GM12878 (cell line): ENCODE measurements at regions not wholly inside any gene's neighbourhood (a gene's known extent, or its start where the extent isn't known, plus 50 kb on each side); places are given as distances from the start of the nearest gene placed in this dataset.

Experiments used
- ATAC-seq: fragments of 200-7000 bp; cut with Tn5 transposase; 3 replicates; pipeline ENCODE4 v1.9.1; 2020; ENCODE audit warnings: mild to moderate bottlenecking, moderate library complexity
- BruUV-seq: library from RNA; stranded (reverse); fragments of 400-500 nt; replicated peaks from 2 replicates; lab custom pipeline; 2021; lab: Mats Ljungman, UMichigan
- CTCF ChIA-PET: fragments of 300-600 bp; sonication (Branson Sonifier 250); formaldehyde crosslinking; extraction: SDS; loops from one replicate; lab custom pipeline; 2021; ENCODE audit warnings: inconsistent platforms; lab: Yijun Ruan, JAX
- POLR2A ChIA-PET: fragments of 350-600 bp; formaldehyde crosslinking; extraction: SDS; loops from one replicate; lab custom pipeline; 2021; ENCODE audit warnings: inconsistent platforms; lab: Charles Lee
- RAD21 ChIA-PET: fragments of 300-600 bp; sonication (Branson Sonifier 250); formaldehyde crosslinking; loops from one replicate; lab custom pipeline; 2023; ENCODE audit warnings: antibody characterized with exemption; ENCODE audit not compliant: unreplicated experiment; lab: Charles Lee
- SMC1A ChIA-PET: fragments of 300-600 bp; sonication (Branson Sonifier 250); formaldehyde crosslinking; loops from one replicate; lab custom pipeline; 2023; ENCODE audit not compliant: unreplicated experiment, uncharacterized antibody; lab: Charles Lee
- DNase-seq: peaks from one replicate; pipeline ENCODE4 v3.0.0-alpha.2; 2011; ENCODE audit warnings: low read depth, low spot score
- FAIRE-seq: peaks from 3 replicates; lab custom pipeline; 2011; peaks lifted over from hg19 to GRCh38; lab: Jason Lieb, UNC
- H2AFZ ChIP-seq: 2 replicates; pipeline ENCODE4 v1.6.0; 2011; ENCODE audit warnings: low read depth, low read length, control low read depth; ENCODE audit not compliant: control insufficient read depth
- H3K27ac ChIP-seq: 2 replicates; pipeline ENCODE4 v1.5.1; 2011; ENCODE audit warnings: control low read depth; ENCODE audit not compliant: control insufficient read depth, insufficient read depth
- H3K27me3 ChIP-seq, 2 experiments: replicated peaks in 1 of 2; 2 replicates each; pipeline versions ENCODE4 v1.6.0 to v1.6.1; 2011; ENCODE audit warnings: low read length in 1 of 2; ENCODE audit not compliant: control insufficient read depth in 2 of 2, insufficient read depth in 2 of 2
- H3K36me3 ChIP-seq, 2 experiments: 2 replicates each; pipeline ENCODE4 v1.5.1; 2011; ENCODE audit warnings: low read length in 1 of 2; ENCODE audit not compliant: control insufficient read depth in 2 of 2, insufficient read depth in 2 of 2
- H3K4me1 ChIP-seq: 2 replicates; pipeline ENCODE4 v1.6.1; 2011; ENCODE audit warnings: mild to moderate bottlenecking, low read length, moderate library complexity, mixed read lengths; ENCODE audit not compliant: control insufficient read depth, insufficient read depth
- H3K4me2 ChIP-seq: 2 replicates; pipeline ENCODE4 v1.6.0; 2011; ENCODE audit warnings: control low read depth; ENCODE audit not compliant: control insufficient read depth, insufficient read depth
- H3K4me3 ChIP-seq: fragments of 200-600 bp; sonication (generic); 2 replicates; pipeline ENCODE4 v1.5.1; 2016
- H3K79me2 ChIP-seq: 2 replicates; pipeline ENCODE4 v1.6.0; 2011; ENCODE audit warnings: low read length; ENCODE audit not compliant: control insufficient read depth, insufficient read depth
- H3K9ac ChIP-seq: 2 replicates; pipeline ENCODE4 v1.8.0; 2011; ENCODE audit warnings: low read length, control low read depth, mixed read lengths; ENCODE audit not compliant: control insufficient read depth, insufficient read depth
- H3K9me3 ChIP-seq: replicated peaks from 3 replicates; pipeline ENCODE4 v1.5.1; 2011; ENCODE audit warnings: mild to moderate bottlenecking, low read length; ENCODE audit not compliant: control insufficient read depth, insufficient read depth
- H4K20me1 ChIP-seq: 2 replicates; pipeline ENCODE4 v1.6.0; 2011; ENCODE audit not compliant: control insufficient read depth, insufficient read depth
- CHD1 ChIP-seq: IDR thresholded peaks from 2 replicates; pipeline ENCODE4 v1.6.1; 2012; ENCODE audit warnings: low read depth, low read length, improper control_type of control experiment
- DPF2 ChIP-seq: fragments of 450-650 bp; IDR thresholded peaks from 2 replicates; pipeline ENCODE4 v1.6.1; 2017; ENCODE audit warnings: mild to moderate bottlenecking
- EGR1 ChIP-seq, 2 experiments: IDR thresholded peaks; 1 replicate in 1 of 2; 2 replicates in 1 of 2; pipeline ENCODE4 v1.6.1; 2011 to 2012; ENCODE audit warnings: low read depth in 2 of 2, low read length in 2 of 2, borderline replicate concordance in 1 of 2, mild to moderate bottlenecking in 1 of 2, moderate library complexity in 1 of 2
- FOXM1 ChIP-seq: IDR thresholded peaks from 2 replicates; pipeline ENCODE4 v1.6.1; 2012; ENCODE audit warnings: low read depth, mild to moderate bottlenecking, inconsistent platforms, low read length, moderate library complexity
- HDAC6 ChIP-seq: fragments of 200-600 bp; sonication (generic); IDR thresholded peaks from one replicate; pipeline ENCODE4 v1.8.0; 2017; ENCODE audit warnings: antibody characterized with exemption; ENCODE audit not compliant: unreplicated experiment
- HDGF ChIP-seq: fragments of 450-650 bp; IDR thresholded peaks from 2 replicates; pipeline ENCODE4 v1.6.1; 2016; ENCODE audit warnings: antibody characterized with exemption
- JUND ChIP-seq: IDR thresholded peaks from 2 replicates; pipeline ENCODE4 v1.6.1; 2012; ENCODE audit warnings: low read depth, mild to moderate bottlenecking, low read length, improper control_type of control experiment, moderate library complexity
- KDM1A ChIP-seq: fragments of 200-600 bp; sonication (generic); IDR thresholded peaks from 2 replicates; pipeline ENCODE4 v1.6.1; 2016; ENCODE audit warnings: borderline replicate concordance
- MAX ChIP-seq: IDR thresholded peaks from 2 replicates; pipeline ENCODE4 v1.6.1; 2012; ENCODE audit warnings: low read depth, low read length, improper control_type of control experiment
- NFYA ChIP-seq: IDR thresholded peaks from 2 replicates; pipeline ENCODE4 v1.6.1; 2011; ENCODE audit warnings: low read depth, mild to moderate bottlenecking, low read length, improper control_type of control experiment, borderline replicate concordance
- POU2F2 ChIP-seq: IDR thresholded peaks from 3 replicates; pipeline ENCODE4 v1.6.1; 2011; ENCODE audit warnings: low read depth, mild to moderate bottlenecking, low read length, borderline replicate concordance
- RBBP5 ChIP-seq: fragments of 200-600 bp; sonication (generic); conservative IDR thresholded peaks from 2 replicates; pipeline ENCODE4 v1.6.1; 2016
- SRF ChIP-seq, 2 experiments: IDR thresholded peaks; 2 replicates each; pipeline ENCODE4 v1.6.1; 2011; ENCODE audit warnings: low read depth in 2 of 2, low read length in 2 of 2, mild to moderate bottlenecking in 1 of 2, moderate library complexity in 1 of 2
- TCF3 ChIP-seq: IDR thresholded peaks from 2 replicates; pipeline ENCODE4 v1.6.1; 2012; ENCODE audit warnings: low read depth, mild to moderate bottlenecking, low read length, borderline replicate concordance; ENCODE audit not compliant: insufficient read depth
- ZNF24 ChIP-seq: fragments of 450-650 bp; IDR thresholded peaks from 2 replicates; pipeline ENCODE4 v1.6.1; 2017; ENCODE audit warnings: antibody characterized with exemption, mild to moderate bottlenecking
- WGBS: methylation state at CpG from one replicate; pipeline ENCODE4 v1.1.6; 2016; ENCODE audit warnings: low lambda C conversion rate; ENCODE audit not compliant: insufficient replicate concordance, insufficient coverage; ENCODE audit errors: missing lambda C conversion rate; 5-methylcytosine and 5-hydroxymethylcytosine counted together
- in situ Hi-C: fragments of 300-500 bp; cut with MboI; formaldehyde crosslinking; loops from 9 replicates; pipeline ENCODE4 v1.14.3; 2018; ENCODE audit warnings: mixed read lengths
- intact Hi-C: fragments of 100-400 bp; cut with micrococcal nuclease; formaldehyde crosslinking; loops from one replicate; pipeline ENCODE4 v1.14.2; 2022; ENCODE audit not compliant: unreplicated experiment
- TF ChIP-seq, protein P1 (sequence below): fragments of 450-650 bp; IDR thresholded peaks from 2 replicates; pipeline ENCODE4 v1.6.1; 2016; ENCODE audit warnings: mild to moderate bottlenecking
- TF ChIP-seq, protein P2 (sequence below): fragments of 450-650 bp; IDR thresholded peaks from 2 replicates; pipeline ENCODE4 v1.6.1; 2017; ENCODE audit warnings: mild to moderate bottlenecking

DNA sequence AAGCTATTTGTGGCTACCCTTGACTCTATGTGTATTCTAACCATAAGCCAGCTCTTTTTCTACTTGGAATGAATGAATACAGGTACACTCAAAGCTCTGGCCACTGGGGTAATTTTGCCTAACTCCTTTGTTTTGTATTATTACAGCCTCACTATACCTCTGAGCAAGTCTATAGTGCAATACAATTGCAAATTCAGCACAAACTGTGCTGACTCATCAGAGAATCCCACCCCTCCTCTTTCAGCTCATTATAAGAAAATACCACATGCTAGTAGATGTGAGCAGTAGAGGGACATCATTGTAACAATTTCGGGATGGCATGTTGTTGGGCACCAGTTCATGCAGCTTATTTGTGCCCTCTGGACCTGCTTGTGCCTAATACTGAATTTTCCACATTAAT lies 1382.2 kb downstream of the SLITRK5 start:
- ATAC-seq: no peak
- SMC1A ChIA-PET: interaction anchor here (0.7 to 1.6 kb wide), 3 partner anchors 10 to 574 kb away, joined by 3 to 6 read pairs (median 3); no protein-coding TSS in a partner anchor
- RAD21 ChIA-PET: interaction anchor here (0.9 kb wide), 1 partner anchor 69 kb away, joined by 3 read pairs; no protein-coding TSS in a partner anchor
- no peak for DNase-seq
- no peak for TF ChIP-seq EGR1 (IDR thresholded peaks at IDR 0.05; ENCODE audit: borderline replicate concordance in 1 of 2, low read depth in 2 of 2, low read length in 2 of 2)
- no peak for TF ChIP-seq MAX
- TF ChIP-seq ZNF24: no peak
- TF ChIP-seq HDAC6: no peak
- TF ChIP-seq RBBP5: no peak
- TF ChIP-seq, protein P1, sequence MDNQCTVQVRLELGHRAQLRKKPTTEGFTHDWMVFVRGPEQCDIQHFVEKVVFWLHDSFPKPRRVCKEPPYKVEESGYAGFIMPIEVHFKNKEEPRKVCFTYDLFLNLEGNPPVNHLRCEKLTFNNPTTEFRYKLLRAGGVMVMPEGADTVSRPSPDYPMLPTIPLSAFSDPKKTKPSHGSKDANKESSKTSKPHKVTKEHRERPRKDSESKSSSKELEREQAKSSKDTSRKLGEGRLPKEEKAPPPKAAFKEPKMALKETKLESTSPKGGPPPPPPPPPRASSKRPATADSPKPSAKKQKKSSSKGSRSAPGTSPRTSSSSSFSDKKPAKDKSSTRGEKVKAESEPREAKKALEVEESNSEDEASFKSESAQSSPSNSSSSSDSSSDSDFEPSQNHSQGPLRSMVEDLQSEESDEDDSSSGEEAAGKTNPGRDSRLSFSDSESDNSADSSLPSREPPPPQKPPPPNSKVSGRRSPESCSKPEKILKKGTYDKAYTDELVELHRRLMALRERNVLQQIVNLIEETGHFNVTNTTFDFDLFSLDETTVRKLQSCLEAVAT: no peak
- H3K4me2 ChIP-seq: no peak overlapping the region
- 0% methylated on average over 1 of the region's 1 CpG for WGBS
- H3K9ac ChIP-seq: no peak overlapping the region
- POLR2A ChIA-PET: interaction anchor here (0.7 kb wide), 1 partner anchor 83 kb away, joined by 5 read pairs; no protein-coding TSS in a partner anchor
- H3K36me3 ChIP-seq: no peaks in the 10 kb centered on the region
- no peaks in the 10 kb centered on the region for H3K4me1 ChIP-seq
- no TSS peak for BruUV-seq
- no peak overlapping the region for H3K4me3 ChIP-seq
- no peaks in the 10 kb centered on the region for H3K27me3 ChIP-seq
- H2AFZ ChIP-seq: no peak overlapping the region
- H3K79me2 ChIP-seq: no peaks in the 10 kb centered on the region
- intact Hi-C loops: no loop called here
- H3K9me3 ChIP-seq: no peaks in the 10 kb centered on the region
- no peak for FAIRE-seq
- H3K27ac ChIP-seq: no peak overlapping the region
- in situ Hi-C loops: no loop called here
- no peaks in the 10 kb centered on the region for H4K20me1 ChIP-seq
- CTCF ChIA-PET: interaction anchor here (1.0 to 2.1 kb wide), 2 partner anchors 13 to 14 kb away, joined by 3 to 7 read pairs; no protein-coding TSS in a partner anchor

- RAD21 ChIA-PET: no interaction called here
- H2AFZ ChIP-seq: no peak overlapping the region
- in situ Hi-C loops (no loop called here), intact Hi-C loops (no loop called here)
- H3K4me2 ChIP-seq: no peak overlapping the region
- no peaks in the 10 kb centered on the region for H3K36me3 ChIP-seq
- no peaks in the 10 kb centered on the region for H4K20me1 ChIP-seq
- SMC1A ChIA-PET: no interaction called here
- H3K27ac ChIP-seq: no peak overlapping the region
- H3K79me2 ChIP-seq: no peaks in the 10 kb centered on the region
- H3K9me3 ChIP-seq: no peaks in the 10 kb centered on the region
- no peak for DNase-seq
- no peak overlapping the region for H3K4me3 ChIP-seq
- ATAC-seq: no peak
- H3K27me3 ChIP-seq: no peaks in the 10 kb centered on the region
- H3K4me1 ChIP-seq: no peaks in the 10 kb centered on the region
- no peak overlapping the region for H3K9ac ChIP-seq
- FAIRE-seq: no peak
- CTCF ChIA-PET: interaction anchor here (2.5 kb wide), 1 partner anchor 9 kb away, joined by 9 read pairs; no protein-coding TSS in a partner anchor
- BruUV-seq: no TSS peak
- POLR2A ChIA-PET: no interaction called here
- TF ChIP-seq JUND (no peak), POU2F2 (no peak), FOXM1 (no peak), NFYA (no peak), KDM1A (no peak), HDGF (no peak), CHD1 (no peak), TCF3 (no peak), SRF (IDR thresholded peaks at IDR 0.05; ENCODE audit: low read depth in 2 of 2, low read length in 2 of 2) (no peak), DPF2 (no peak)
- TF ChIP-seq, protein P2, sequence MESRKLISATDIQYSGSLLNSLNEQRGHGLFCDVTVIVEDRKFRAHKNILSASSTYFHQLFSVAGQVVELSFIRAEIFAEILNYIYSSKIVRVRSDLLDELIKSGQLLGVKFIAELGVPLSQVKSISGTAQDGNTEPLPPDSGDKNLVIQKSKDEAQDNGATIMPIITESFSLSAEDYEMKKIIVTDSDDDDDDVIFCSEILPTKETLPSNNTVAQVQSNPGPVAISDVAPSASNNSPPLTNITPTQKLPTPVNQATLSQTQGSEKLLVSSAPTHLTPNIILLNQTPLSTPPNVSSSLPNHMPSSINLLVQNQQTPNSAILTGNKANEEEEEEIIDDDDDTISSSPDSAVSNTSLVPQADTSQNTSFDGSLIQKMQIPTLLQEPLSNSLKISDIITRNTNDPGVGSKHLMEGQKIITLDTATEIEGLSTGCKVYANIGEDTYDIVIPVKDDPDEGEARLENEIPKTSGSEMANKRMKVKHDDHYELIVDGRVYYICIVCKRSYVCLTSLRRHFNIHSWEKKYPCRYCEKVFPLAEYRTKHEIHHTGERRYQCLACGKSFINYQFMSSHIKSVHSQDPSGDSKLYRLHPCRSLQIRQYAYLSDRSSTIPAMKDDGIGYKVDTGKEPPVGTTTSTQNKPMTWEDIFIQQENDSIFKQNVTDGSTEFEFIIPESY: no peak
Observed at GRCh38 chr13:89057274-89057673, 1386.1 kb downstream of the SLITRK5 start.
